ENCODE measurements at regions not wholly inside any gene's neighbourhood (a gene's known extent, or its start where the extent isn't known, plus 50 kb on each side); places are given as distances from the start of the nearest gene placed in this dataset.

GRCh38 chr4:85147481-85148076 lies 181.1 kb upstream of the WDFY3 start:
- Histone ChIP-seq H3K4me1 (peaks cover 0 to 8% (median 3%) of the 10 kb centered on the region in 6 donors), H3K36me3 (no peaks in the 10 kb centered on the region), H3K4me3 (peak overlapping the region in 1 of 8 donors; percentile 46), H3K27me3 (replicated peaks in 1 of 7) (no peaks in the 10 kb centered on the region), H3K27ac (no peak overlapping the region), H3K9me3 (no peaks in the 10 kb centered on the region)
- TF ChIP-seq POLR2A (IDR thresholded peaks at IDR 0.05) (no peak), CTCF (IDR thresholded peaks at IDR 0.05 in 8 of 11, conservative IDR thresholded peaks at IDR 0.05 in 3 of 11) (peak; percentile 25 to 67 (median 61))
- 6 to 12% (median 7%) methylated on average over 9 of the region's 9 CpGs for WGBS, 5 donors
- intact Hi-C loops (cut with DNase I; ENCODE audit: low total_unique reads): loop anchor here (5.0 to 10.0 kb wide), 3 partner anchors 600 to 897 kb away; no protein-coding TSS in a partner anchor
- peak; percentile 71 for DNase-seq

- Histone ChIP-seq H3K4me1 (peaks cover 0 to 8% (median 3%) of the 10 kb centered on the region in 6 donors), H3K27me3 (replicated peaks in 1 of 7) (no peaks in the 10 kb centered on the region), H3K36me3 (no peaks in the 10 kb centered on the region), H3K4me3 (no peak overlapping the region), H3K27ac (no peak overlapping the region), H3K9me3 (no peaks in the 10 kb centered on the region)
- no peak for TF ChIP-seq POLR2A (IDR thresholded peaks at IDR 0.05)
- no peak for TF ChIP-seq CTCF (IDR thresholded peaks at IDR 0.05 in 8 of 11, conservative IDR thresholded peaks at IDR 0.05 in 3 of 11)
- no peak for TF ChIP-seq POLR2AphosphoS5 (IDR thresholded peaks at IDR 0.05)
- no peak for DNase-seq
- intact Hi-C loops (cut with DNase I; ENCODE audit: low total_unique reads): loop anchor here (5.0 to 10.0 kb wide), 4 partner anchors 215 to 895 kb away; no protein-coding TSS in a partner anchor
- WGBS, 5 donors: 89 to 97% (median 94%) methylated on average over 1 of the region's 1 CpG
Measured at GRCh38 chr4:85149676-85150075, 183.2 kb upstream of the WDFY3 start.

GRCh38 chr4:85151371-85151770 lies 184.9 kb upstream of the WDFY3 start:
- no peak for DNase-seq
- Histone ChIP-seq H3K4me3 (no peak overlapping the region), H3K27me3 (replicated peaks in 1 of 7) (no peaks in the 10 kb centered on the region), H3K4me1 (peaks cover 0 to 8% (median 3%) of the 10 kb centered on the region in 6 donors), H3K36me3 (no peaks in the 10 kb centered on the region), H3K27ac (no peak overlapping the region), H3K9me3 (no peaks in the 10 kb centered on the region)
- WGBS, 5 donors: 86 to 94% (median 88%) methylated on average over 1 of the region's 1 CpG
- no peak for TF ChIP-seq POLR2AphosphoS5 (IDR thresholded peaks at IDR 0.05)
- no peak for TF ChIP-seq POLR2A (IDR thresholded peaks at IDR 0.05)
- TF ChIP-seq CTCF (IDR thresholded peaks at IDR 0.05 in 8 of 11, conservative IDR thresholded peaks at IDR 0.05 in 3 of 11): no peak
- intact Hi-C loops (cut with DNase I; ENCODE audit: low total_unique reads): loop anchor here (10.0 kb wide), 1 partner anchor 213 kb away; no protein-coding TSS in a partner anchor

GRCh38 chr4:85151786-85152185 lies 185.3 kb upstream of the WDFY3 start:
- Histone ChIP-seq H3K4me1 (peaks cover 0 to 8% (median 3%) of the 10 kb centered on the region in 6 donors), H3K27ac (no peak overlapping the region), H3K36me3 (no peaks in the 10 kb centered on the region), H3K27me3 (replicated peaks in 1 of 7) (no peaks in the 10 kb centered on the region), H3K9me3 (no peaks in the 10 kb centered on the region), H3K4me3 (no peak overlapping the region)
- DNase-seq: no peak
- intact Hi-C loops (cut with DNase I; ENCODE audit: low total_unique reads): loop anchor here (10.0 kb wide), 1 partner anchor 213 kb away; no protein-coding TSS in a partner anchor
- WGBS, 5 donors: 78 to 91% (median 84%) methylated on average over 2 of the region's 2 CpGs
- TF ChIP-seq CTCF (IDR thresholded peaks at IDR 0.05 in 8 of 11, conservative IDR thresholded peaks at IDR 0.05 in 3 of 11) (no peak), POLR2A (IDR thresholded peaks at IDR 0.05) (no peak)
